ENCODE measurements at regions not wholly inside any gene's neighbourhood (a gene's known extent, or its start where the extent isn't known, plus 50 kb on each side); places are given as distances from the start of the nearest gene placed in this dataset.
"Not testable (repeated sequence)": the region's sequence is repeated elsewhere in the genome, so short reads cannot be mapped to it uniquely, and the experiment has no call there.

DNA sequence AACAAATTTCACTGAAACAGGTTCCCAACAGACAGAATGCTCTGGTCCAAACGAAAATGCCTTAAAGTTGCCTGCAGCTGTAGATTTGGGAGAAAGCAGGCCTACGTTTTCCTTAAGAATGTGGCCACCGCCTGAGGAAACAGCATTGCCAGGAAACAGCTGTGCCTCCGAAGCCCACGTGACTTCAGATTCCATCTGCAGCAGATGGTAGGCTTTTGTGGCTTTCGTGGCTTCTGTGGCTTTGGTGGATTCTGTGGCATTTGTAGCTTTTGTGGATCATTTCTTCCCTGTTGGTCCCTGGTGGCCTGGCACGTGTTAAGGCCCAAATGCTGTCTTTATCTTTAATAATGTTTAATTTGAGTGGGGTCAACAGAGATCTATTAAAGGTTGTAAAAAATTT lies 222.9 kb downstream of the TTLL2 start:
- no peak for DNase-seq

GRCh38 chr6:167548451-167548850 lies 223.6 kb downstream of the TTLL2 start:
- DNase-seq, result no peak

DNA sequence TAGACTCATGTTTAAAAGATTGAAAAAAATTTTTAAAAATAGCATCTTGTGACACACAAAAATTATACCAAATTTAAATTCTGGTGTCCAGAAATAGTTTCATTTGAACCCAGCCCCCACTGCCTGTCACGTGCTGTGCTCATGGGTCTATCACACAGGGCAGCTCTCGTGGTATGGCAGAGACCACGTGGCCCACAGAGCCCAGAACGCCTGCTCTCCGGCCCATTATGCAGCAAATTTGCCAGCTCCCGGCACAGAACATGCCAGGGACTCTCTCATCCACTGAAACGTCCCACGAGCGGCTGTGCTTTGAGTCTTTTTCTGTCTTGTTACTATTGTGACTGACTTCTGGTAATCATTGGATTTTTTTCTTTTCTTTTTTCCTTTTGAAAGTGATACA lies 224.3 kb downstream of the TTLL2 start:
- DNase-seq, result no peak

DNA sequence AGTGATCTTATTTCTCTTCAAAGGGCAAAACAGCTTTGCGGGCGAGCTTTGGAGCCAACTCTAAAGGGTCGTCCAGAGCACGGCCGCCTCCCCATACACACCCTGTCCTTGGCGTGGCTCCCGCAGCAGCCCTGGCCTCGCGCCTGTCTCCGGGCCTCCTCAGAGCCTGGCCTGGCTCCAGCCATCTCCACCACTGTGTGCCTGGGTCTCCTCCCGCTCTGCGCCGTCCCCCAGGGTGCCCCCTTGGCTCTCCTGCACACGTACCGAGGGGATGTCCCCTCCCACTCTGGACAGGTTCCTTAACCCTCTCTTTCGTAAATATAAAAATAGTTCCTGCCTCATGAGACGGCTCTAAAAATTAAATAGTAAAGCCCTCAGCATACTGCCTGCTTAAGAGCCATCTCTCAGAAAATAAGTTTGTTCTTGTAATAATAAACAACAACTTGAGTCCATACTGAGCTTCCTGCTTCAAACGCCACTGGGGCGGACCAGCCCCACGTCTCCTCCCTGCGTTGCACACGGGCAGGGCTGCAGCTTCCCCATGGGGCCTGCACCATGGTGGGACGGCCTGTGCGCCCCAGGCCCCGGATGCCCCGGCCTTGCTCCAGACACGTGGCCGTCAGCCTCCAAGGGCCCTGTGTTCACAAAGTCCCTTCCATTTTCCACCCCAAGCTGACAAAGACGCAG lies 226.2 kb downstream of the TTLL2 start:
- peak; percentile 50 for DNase-seq

DNA sequence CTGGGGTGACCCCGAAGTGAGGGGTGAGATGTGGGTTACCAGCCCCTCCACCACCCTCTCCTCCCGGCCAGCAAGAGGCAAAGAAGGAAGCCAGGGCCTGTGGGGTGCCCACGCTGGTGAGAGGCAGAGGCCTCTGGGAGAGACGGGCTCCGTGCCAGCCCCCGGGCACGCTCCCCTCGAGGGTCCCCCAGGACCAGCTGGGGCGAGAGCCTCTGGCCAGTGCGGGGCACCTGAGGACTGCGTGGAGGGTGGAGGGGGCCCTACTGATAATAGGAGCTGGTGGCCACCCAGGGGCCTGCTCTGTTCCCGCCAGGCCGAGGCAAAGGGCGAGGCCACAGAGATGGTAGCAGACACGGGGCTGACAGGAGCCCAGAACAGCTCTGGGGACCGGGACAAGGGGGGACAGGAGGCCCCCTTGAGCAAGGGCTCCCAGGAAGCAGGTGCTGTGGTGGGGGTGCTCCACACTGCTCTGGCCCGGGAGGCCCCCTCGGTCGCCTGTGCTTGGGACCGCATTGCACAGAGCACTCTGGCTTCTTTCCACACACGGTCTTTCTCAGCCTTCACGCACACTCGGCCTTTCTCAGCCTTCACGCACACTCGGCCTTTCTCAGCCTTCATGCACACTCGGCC lies 226.9 kb downstream of the TTLL2 start:
- DNase-seq, result no peak

- DNase-seq, result no peak
These were observed 227.4 kb downstream of the TTLL2 start for GRCh38 chr6:167552258-167552630.

- no peak for DNase-seq
These were observed 228.3 kb downstream of the TTLL2 start for GRCh38 chr6:167552961-167553735.

- no peak for DNase-seq
These were observed 228.8 kb downstream of the TTLL2 start for GRCh38 chr6:167553736-167554119.

- DNase-seq, result no peak
These were observed 230.0 kb downstream of the TTLL2 start for GRCh38 chr6:167554854-167555253.

DNA sequence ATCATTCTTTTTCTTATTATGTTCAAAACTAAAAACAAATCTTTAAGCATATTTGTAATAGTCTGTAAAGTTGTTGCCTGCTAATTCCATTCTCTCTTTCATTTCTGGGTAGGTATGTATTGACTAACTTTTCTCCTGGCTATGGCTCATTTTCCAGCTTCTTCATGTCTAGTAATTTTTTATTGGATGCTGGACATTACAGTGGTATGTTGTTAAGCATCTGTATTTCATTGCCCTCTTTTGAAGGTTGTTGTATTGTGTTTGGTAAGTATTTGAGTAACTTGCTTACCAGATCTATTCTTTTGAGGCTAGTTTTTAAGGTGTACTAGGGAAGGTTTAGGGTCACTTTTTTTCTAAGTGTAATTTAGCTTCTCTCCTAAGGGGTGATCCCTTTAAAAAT lies 230.9 kb downstream of the TTLL2 start:
- DNase-seq, result no peak

DNA sequence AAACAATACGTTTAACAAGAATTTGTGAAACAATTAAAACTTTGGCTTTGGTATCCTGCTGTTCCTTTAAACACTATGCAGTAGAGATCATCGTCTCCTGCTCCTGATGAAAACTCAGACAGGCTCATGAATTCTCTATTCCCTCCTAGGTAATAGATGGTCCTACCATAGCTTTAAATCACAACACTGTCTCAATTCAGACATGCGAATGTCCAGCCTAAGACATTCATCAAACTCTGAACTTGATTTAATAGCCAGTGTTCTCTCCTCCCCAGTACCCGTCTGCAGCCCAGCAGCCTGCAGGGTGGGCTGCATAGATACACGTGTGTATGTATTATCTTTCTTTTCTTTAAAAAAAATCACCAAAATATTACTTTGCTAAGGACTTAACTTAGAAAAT lies 232.8 kb downstream of the TTLL2 start:
- DNase-seq, result no peak

DNA sequence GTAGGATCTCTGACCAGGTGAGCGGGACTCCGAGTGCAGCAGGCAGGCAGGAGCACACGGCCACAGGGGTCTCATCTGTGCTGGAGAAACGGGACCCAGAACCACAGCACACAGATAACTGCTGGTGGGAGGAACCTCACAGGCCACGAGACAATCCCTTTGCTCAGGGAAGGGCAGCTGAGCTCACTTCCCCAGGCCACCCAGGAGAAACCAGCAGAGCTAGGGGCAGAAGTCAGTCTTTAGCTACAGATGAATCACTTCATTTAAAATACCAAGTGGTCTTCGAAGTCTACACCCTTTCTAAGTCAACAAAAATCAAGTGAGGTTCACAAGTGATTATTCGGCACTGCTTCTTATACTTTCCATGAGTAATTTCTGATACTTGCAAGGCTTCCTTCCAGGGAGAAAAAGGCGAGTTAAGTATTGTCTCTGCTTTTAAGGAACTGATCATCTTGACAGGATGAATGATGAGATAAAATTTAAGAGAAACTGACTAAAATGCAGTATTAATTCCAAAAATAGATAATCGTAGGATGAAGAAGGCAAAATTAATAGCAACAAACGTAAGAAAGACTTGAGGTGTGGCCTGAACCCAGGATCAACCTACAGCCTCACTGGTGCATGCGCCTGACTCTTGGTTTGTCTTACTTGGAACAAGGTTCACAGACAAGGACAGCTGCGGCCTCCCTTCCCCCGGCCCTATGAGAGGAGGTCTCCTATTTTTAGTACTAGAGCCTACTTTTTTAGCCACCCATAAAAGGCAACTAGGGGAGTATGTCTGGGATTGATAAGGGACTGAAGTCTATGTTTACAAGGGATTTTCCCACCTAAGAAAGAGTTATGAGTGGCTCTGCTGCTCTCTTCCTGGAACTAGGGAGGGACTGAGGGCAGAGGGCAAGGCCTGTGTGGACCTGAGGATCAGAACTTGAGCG lies 233.6 kb downstream of the TTLL2 start:
- DNase-seq, result no peak

DNA sequence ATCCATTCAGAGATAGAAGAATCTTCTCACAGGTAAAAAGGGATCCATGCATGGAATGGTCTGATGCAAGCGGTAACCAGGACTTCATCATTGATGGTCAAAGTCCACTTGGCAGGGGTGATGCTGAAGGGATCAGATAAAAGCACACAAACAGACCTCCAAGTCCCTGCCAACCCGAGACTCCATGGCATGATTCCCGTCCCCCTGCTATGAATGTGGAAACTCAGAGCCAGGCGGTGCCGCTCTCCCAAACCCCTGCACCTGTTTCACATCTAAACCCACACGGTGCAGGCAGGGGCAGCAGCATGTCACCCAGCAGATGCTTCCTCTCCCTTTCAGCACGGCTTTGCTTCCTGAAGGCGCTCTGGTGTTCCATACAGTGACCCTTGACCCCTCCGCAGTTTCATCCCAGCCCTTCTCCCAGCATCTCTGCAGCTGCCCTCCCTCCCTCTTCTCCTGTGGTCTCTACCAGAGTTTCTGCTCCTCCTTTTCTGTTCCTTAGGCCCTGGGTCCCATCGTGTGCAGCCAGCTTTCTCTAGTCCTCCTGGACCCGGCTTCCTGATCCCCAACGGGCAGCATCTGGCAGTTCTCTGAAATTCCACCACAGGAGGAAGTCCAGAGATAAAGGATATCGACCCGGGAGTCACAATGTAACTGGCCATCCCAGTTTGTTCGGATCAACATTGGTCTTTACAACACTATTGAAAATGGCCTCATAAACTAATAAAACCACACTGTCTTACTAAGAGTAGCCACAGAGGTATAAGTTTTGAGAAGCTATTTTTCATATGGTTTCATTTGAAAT lies 235.0 kb downstream of the TTLL2 start:
- DNase-seq, result no peak

- no peak for DNase-seq
These were observed 236.0 kb downstream of the TTLL2 start for GRCh38 chr6:167560673-167561569.

GRCh38 chr6:167562862-167563261 lies 238.0 kb downstream of the TTLL2 start:
- DNase-seq, result not testable (repeated sequence)

DNA sequence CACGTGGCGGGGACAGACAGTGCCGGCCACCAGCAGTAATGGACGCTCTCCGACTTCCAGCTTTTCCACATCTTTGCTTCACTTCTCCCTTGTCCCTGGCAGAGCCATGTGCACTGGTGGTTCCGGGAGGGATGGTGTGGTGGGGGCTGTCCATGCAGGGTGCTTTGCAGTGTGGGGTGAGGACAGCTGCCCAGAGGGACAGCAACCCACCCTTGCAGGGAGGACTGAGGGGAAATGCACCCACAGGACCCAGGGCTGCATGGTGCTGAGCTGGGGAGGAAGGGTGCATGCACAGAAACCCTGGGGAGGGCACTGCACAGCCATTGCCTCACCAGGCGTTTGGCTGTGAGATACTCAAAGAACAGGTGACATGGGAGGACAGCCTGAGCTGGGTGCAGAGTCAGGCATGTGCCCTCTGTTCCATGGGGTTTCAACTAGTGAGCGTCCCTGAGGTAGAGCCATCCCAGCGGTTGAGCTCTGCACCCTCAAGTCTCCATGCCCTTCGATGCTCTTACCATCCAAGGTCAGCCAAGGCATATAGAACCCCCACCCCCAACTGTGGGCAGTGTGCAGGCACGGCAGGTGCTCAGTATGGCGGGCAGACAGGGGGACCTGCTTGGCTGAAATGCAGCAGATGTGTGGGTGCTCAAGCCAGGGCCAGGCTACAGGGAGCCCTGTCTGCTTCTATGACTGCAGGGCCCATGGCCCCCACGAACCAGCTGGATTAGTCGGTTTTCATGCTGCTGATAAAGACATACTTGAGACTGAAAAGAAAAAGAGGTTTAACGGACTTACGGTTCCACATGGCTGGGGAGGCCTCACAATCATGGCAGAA lies 239.7 kb downstream of the TTLL2 start:
- no peak for DNase-seq

DNA sequence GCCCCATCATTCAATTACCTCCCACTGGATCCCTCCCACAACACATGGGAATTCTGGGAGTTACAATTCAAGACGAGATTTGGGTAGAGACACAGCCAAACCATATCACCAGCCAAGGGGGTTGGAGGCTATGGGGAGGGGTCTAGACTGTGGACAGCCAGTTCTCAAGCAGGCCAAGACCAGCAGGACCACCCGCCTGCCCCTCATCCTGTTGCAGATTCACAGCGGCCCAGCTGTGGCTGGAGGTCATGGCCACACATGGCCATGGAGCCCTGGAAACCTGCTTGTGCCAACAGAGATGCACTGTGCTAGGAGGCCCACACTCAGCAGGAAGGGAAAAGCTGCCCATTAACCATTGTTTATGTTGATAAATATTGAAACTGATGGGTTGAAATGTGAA lies 240.5 kb downstream of the TTLL2 start:
- no peak for DNase-seq

- no peak for DNase-seq
These were observed 241.2 kb downstream of the TTLL2 start for GRCh38 chr6:167565884-167566599.

DNA sequence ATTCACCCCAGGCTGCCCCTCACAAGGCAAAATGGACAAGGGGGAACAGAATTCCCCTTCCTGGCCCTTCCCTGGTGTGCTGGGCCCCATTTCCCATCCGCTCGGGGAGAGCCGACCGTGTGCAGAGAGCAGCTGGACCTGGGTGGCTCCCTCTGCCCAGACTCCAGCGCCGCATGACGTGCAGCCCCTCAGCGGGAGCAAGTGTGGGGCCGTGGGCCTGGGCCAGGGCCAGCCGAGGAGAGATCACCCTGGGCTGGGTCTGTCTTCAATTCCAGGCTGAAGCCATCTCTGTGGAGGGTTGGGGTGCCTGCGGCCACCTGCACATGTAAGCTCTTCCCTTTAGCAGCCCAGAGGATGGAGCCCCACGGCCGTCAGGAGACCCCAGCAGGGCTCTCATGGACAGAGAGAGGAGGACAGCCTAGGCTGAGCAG lies 241.8 kb downstream of the TTLL2 start:
- DNase-seq, result no peak
